Lung microvascular endothelial cell (primary cell): ENCODE measurements at regions not wholly inside any gene's neighbourhood (a gene's known extent, or its start where the extent isn't known, plus 50 kb on each side); places are given as distances from the start of the nearest gene placed in this dataset.

ENCODE experiments used
- DNase-seq, 2 donors: peaks; one replicate each; pipeline versions ENCODE4 v3.0.0 to v3.0.0-alpha.2; 2010; ENCODE audit warnings: low read depth in 2 of 2

DNA sequence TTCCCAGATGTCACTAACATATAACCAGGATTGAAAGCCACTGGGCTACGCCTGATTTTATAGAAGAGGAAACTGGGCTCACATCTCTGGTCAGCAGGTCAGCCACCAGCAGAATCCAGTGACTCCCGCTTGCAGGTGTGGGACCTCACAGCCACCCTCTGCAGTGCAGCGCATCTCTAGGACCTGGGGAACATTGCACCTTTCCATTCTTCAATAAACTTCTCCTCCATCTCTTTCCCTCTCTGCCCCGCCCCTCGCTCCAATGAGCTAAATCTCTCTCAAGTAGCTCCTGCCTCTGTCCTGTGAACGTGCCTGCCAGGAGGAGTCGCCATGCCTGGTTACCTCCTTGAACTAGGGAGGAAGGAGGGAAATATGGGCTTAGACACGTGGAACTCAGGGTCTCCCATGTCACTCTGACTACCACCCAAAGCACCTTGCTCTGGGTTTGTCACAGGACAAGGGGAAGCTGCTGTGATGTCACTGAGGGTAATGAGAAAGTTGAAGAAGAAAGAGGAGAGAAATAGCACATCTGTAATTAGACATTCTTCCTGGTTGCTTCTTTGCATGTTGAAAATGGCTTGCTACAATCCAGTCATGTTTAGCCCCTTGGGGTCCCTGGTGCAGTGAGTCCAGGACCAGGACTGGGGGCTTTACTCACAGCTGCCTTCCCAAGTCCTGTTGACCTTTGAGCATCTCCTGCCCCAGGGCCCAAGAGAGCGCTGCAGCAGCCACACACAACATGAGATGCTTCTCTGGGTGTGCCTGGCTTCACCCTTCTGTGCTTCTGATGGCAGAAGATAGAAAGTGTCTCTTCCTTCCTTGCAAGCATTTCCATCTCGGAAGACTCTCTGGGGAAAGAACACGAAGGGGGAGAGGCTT, 469.4 kb downstream of the PREX1 start:
- DNase-seq = no peak

DNA sequence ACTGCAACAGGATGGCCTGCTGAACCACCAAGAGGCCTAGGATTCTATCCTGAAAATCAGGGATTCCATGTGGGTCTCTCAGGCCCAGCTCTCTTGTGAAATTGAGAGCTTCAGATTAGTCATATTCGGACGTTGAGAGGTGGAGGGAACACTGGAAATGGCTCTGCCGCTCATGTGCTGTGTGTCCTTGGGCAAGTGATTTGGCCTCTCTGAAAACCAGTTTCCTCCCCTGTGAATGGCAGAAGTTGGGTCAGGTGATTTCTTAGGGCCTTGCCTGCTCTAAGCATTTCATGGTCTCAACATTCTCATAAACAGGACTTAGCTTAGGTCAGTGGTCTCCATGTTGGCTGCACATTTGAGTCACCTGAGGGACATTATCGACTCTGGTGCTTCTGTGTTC, 470.1 kb downstream of the PREX1 start:
- no peak for DNase-seq

GRCh38 chr20:48354903-48355302, 472.9 kb downstream of the PREX1 start:
- DNase-seq = no peak

DNA sequence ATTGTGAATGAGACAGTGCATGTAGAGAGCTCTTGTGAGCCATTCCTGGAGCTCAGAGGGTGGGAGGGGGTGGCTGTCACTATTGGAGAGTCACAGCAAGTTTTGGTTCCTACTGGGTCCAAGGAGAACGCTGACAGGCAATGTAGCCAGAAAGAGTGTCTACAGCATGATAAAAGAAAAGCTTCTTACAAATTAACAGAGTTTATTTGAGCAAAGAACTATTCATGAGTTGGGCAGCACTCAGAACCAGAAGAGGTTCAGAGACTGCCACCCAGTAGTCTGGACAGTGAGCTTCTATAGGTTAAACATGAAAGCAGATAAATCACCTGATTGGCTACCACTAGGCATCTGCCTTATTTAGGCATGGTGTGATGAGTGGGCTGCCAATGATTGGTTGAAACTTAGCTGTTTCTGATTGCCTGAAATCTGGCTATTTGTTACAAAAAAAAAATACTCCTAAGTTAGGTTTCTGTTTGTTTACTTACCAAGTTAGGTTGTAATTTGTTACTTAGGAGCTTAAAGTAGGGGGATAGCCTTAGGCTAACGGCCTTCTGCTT, 473.4 kb downstream of the PREX1 start:
- DNase-seq = no peak

GRCh38 chr20:48352628-48353027, 475.2 kb downstream of the PREX1 start:
- no peak for DNase-seq

GRCh38 chr20:48352042-48352441, 475.8 kb downstream of the PREX1 start:
- DNase-seq = no peak

- DNase-seq = peak; percentile 19 to 21
Measured at GRCh38 chr20:48350313-48350988, 477.3 kb downstream of the PREX1 start.

DNA sequence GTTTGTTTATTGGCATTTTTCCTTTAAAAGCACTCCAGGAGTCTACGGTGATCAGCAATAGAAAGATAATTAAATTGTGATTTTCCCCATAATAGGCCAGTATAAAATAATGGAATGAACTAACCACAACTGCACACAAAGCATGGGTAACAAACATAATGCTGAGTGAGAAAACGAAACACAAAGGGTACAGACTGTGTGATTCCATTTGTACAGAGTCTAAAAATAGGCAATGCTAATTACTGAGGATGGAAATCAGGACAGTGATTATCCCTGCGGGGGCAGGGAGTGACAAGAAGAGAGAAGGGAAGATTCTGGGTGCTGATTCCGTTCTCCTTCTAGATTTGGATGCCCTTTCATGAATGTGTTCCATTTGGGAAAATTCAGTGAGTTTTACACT, 478.1 kb downstream of the PREX1 start:
- no peak for DNase-seq

- DNase-seq = no peak
Measured at GRCh38 chr20:48348022-48348421, 479.8 kb downstream of the PREX1 start.

GRCh38 chr20:48342822-48343513, 484.8 kb downstream of the PREX1 start:
- no peak for DNase-seq

DNA sequence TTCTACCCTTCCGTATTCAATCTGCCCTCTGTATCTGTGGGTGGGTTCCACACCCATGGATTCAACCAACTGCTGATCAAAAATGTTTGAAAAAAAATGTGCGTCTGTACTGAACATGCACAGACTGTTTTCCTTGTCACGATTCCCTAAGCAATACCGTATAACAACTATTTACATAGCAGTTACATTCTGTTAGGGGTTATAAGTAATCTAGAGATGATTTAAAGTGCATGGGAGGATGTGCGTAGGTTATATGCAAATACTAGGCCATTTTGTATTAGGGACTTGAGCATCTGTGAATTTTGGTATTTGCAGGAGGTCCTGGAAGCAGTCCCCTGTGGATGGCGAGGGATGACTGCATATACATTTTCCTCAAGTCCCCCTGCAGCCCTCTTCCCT, 486.9 kb downstream of the PREX1 start:
- DNase-seq = no peak

GRCh38 chr20:48339986-48340882, 487.6 kb downstream of the PREX1 start:
- no peak for DNase-seq

- no peak for DNase-seq
Measured at GRCh38 chr20:48339190-48339985, 488.4 kb downstream of the PREX1 start.

DNA sequence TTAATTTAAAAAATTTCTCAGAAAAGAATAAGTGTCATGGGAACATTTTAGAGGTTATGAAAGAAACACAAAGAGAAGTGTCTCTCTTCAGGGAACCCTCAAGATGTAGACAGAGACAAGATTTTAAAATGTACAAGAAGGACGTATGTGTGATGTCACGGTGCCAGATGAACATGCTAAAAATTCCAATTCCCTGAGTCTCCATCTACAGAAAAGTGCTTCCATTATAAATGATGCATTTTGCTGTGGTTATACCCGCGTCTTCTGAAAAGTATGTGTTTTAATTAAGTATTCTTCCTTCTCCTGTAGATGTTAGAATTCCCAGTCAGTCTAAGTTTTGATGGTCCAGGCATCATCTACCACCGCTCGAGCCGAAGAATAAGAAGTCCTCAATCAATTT, 489.1 kb downstream of the PREX1 start:
- DNase-seq = no peak

GRCh38 chr20:48336597-48336996, 491.2 kb downstream of the PREX1 start:
- DNase-seq = no peak

GRCh38 chr20:48335308-48336050, 492.3 kb downstream of the PREX1 start:
- no peak for DNase-seq

DNA sequence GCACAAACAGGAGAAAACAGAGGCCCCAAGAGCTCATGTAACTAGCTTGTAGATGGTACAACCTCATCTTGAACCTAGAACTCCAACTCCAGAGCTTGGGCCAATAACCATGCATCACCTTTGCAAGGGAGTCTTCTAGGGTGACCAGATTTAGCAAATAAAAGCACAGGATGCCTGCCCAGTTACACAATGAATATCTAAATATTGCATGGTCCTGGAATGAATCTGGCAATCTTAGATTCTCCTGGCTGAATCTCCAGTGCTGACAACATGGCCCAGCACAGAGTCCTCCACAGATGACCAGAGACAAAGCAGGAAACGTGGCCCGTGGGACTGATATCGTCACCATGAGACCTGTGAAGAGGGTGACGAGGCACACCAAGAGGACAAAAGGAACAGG, 494.1 kb downstream of the PREX1 start:
- no peak for DNase-seq

DNA sequence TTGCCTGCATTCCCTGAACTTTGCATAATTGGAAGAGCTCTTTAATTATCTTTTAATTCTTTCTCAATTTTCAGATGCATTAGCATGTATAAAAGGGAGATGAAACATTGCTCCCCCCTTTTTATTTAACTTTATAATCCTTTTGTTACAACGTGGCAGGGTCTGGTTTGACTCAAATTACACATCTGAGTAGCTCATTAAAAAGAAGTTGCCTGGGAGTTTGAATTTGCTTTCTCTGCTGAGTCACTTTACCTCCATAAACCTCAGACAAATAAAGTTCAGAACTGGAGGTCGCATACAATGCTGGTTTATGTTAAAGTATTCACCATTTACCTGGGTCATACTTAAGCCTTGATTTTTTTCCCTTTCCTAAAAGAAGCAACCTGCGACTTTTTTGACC, 495.2 kb downstream of the PREX1 start:
- no peak for DNase-seq

DNA sequence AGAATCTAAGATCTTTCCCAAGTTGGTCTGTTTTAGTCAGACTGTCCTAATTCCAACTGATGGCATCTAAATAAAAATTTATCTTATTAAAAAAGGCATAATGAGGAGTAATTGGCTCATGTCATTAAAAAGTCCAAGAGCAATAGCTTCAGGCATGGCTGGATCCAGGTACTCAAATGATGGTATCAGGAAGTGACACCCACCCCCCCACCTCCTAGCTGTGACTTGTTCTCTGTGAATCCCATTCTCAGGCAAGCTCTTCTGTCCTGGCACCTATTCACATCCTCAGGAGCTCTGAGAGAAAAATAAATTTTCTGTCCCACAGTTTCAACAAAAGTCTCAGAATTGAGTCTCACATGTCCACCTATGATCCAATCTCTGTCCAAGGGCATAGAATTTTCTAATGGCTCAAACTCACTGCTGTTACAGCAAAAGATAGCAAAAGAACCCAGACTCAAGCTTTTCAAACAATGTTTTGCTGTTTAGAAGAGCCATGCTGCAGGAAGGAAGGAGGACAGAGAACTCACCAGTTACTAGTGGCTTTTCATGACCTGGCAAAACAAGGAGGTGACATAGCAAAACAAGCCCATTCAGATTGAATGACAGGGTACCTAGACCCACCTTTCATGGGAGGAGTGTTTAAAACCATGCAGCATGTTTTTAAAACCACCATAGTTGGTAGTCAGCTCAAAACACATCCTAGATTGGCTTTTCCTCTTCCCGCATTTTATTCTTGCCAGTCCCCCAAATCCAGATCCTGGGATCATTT, 496.1 kb downstream of the PREX1 start:
- no peak for DNase-seq
